AG04450 (cell line): ENCODE measurements at regions not wholly inside any gene's neighbourhood (a gene's known extent, or its start where the extent isn't known, plus 50 kb on each side); places are given as distances from the start of the nearest gene placed in this dataset.

Experiments
- CTCF ChIA-PET: fragments of 300-600, 350-600 bp; formaldehyde crosslinking; extraction: SDS; loops from one replicate; lab custom pipeline; 2022; ENCODE audit warnings: antibody characterized with exemption, inconsistent platforms; lab: Charles Lee
- POLR2A ChIA-PET: fragments of 350-600 bp; formaldehyde crosslinking; extraction: SDS; loops from one replicate; lab custom pipeline; 2021; ENCODE audit warnings: antibody characterized with exemption, inconsistent platforms; lab: Yijun Ruan, JAX
- DNase-seq: peaks from one replicate; pipeline ENCODE4 v3.0.0-alpha.2; 2011; ENCODE audit warnings: low read depth, low spot score
- H3K27ac ChIP-seq: one replicate; pipeline ENCODE4 v1.5.1; 2012; ENCODE audit warnings: low read depth, low read length, control low read depth
- H3K27me3 ChIP-seq: one replicate; pipeline ENCODE4 v1.6.0; 2012; ENCODE audit warnings: low read length; ENCODE audit not compliant: control insufficient read depth, insufficient read depth
- H3K4me3 ChIP-seq: 2 replicates; pipeline ENCODE4 v1.5.1; 2011; ENCODE audit warnings: mild to moderate bottlenecking, low read depth, low read length, control low read depth
- H3K9me3 ChIP-seq: 2 replicates; pipeline ENCODE4 v1.5.1; 2012; ENCODE audit warnings: low read length; ENCODE audit not compliant: control insufficient read depth, insufficient read depth
- TF ChIP-seq, protein P1 (sequence below): IDR thresholded peaks from 2 replicates; pipeline ENCODE4 v1.5.1; 2011; ENCODE audit warnings: low read depth, low read length, control low read depth, inconsistent platforms

DNA sequence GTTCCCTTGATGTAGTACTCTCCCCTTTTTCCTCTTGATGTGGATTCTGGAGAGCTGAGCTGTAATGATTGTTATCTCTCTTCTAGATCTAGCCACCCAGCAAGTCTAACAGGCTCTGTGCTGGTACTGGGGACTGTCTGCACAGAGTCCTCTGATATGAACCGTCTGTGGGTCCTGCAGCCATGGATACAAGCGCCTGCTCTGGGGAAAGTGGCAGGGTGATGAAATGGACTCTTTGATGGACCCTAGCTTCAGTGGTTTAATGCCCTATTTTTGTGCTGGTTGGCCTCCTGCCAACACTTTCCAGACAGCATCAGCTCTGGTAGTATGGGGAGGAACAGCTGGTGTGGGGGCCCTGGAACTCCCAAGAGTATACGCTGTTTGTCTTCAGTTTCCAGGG lies 216.3 kb downstream of the ADGRG6 start:
- no peak overlapping the region for H3K4me3 ChIP-seq
- TF ChIP-seq, protein P1, sequence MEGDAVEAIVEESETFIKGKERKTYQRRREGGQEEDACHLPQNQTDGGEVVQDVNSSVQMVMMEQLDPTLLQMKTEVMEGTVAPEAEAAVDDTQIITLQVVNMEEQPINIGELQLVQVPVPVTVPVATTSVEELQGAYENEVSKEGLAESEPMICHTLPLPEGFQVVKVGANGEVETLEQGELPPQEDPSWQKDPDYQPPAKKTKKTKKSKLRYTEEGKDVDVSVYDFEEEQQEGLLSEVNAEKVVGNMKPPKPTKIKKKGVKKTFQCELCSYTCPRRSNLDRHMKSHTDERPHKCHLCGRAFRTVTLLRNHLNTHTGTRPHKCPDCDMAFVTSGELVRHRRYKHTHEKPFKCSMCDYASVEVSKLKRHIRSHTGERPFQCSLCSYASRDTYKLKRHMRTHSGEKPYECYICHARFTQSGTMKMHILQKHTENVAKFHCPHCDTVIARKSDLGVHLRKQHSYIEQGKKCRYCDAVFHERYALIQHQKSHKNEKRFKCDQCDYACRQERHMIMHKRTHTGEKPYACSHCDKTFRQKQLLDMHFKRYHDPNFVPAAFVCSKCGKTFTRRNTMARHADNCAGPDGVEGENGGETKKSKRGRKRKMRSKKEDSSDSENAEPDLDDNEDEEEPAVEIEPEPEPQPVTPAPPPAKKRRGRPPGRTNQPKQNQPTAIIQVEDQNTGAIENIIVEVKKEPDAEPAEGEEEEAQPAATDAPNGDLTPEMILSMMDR, result no peak
- H3K27me3 ChIP-seq, result peaks cover 2% of the 10 kb centered on the region
- POLR2A ChIA-PET, result no interaction called here
- H3K27ac ChIP-seq, result no peak overlapping the region
- H3K9me3 ChIP-seq, result no peaks in the 10 kb centered on the region
- no peak for DNase-seq
- CTCF ChIA-PET, result no interaction called here

DNA sequence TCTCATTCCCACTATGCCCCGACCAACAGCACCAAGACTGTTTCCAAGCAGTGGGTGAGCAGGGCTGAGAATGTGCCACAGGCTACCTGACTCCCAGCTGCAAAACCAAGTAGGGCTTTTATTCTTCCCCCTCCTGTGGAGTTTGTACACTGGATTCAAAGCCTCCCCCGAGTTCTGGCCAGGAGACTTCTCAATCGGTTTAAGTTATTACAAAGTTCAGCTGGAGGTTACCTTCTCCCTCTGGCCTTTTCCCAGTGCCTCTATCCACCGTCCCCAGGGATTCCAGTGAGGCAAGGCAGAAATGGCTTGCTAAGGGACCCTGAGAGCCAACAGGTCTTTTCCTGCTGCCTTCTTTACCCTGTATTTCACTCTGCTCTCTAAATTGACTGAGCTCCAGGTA lies 217.0 kb downstream of the ADGRG6 start:
- ChIA-PET POLR2A (no interaction called here), CTCF (no interaction called here)
- no peak overlapping the region for H3K27ac ChIP-seq
- no peak for DNase-seq
- TF ChIP-seq, protein P1, result no peak
- H3K4me3 ChIP-seq, result no peak overlapping the region
- H3K27me3 ChIP-seq, result peaks cover 2% of the 10 kb centered on the region
- H3K9me3 ChIP-seq, result no peaks in the 10 kb centered on the region

DNA sequence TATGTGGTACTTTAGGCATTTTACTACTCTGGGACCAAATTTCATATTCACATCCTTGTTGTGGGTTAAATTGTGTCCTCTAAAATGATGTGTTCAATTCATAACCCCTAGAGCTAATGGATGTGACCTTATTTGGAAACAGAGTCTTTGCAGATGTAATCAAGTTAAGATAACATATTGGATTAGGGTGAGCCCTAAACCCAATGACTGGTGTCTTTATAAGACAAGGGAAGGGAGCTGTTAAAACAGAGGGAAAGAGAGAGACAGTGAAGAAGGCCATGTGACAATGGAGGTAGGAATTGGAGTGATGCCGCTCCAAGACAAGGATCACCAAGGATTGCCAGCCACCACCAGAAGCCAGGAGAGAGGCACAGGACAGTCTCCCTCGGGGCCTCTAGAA lies 220.0 kb downstream of the ADGRG6 start:
- ChIA-PET POLR2A (no interaction called here), CTCF (no interaction called here)
- H3K4me3 ChIP-seq, result no peak overlapping the region
- H3K9me3 ChIP-seq, result no peaks in the 10 kb centered on the region
- DNase-seq, result no peak
- no peaks in the 10 kb centered on the region for H3K27me3 ChIP-seq
- TF ChIP-seq, protein P1, result no peak
- no peak overlapping the region for H3K27ac ChIP-seq

DNA sequence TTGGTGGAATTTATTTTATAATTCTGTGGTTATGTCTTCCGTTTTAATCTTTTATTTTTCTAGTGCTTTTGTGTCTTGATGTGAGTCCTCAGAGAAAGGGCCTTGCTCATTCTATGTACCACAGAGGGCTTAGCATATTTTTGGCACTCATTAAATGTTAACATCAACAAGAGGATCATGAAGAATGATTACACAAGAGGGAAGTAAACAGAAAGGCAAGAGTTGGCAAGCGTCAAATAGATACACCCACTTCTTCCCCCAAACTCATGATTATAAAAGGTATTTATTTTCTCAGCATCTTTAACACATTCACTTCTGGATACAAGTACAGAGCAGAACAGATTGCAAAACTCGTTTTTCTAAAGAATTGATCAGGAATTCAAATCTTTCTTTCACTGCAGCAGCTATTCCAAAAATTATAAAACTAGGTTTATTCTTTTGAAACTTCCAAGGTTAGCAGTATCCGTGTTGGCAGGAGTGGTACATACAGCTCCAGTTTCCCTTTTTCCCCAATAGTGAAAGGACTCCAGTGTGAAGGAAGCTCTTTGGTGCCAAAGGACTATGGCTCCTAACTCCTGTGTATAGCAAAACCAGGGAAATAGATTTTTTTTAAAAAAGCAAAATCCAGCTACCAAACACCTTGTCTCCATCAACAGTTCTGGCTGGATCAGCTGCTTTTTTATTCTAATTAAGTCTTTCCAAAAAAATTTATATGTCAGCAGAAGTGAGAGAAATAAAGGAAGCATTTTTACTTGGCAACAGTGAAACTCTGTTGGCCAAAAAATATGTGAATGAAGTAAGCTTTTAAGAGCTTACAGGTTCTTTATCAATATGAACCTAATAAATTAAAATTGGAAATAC lies 221.9 kb downstream of the ADGRG6 start:
- ChIA-PET POLR2A (no interaction called here), CTCF (interaction anchor here (1.1 kb wide), 1 partner anchor 50 kb away, joined by 6 read pairs; no protein-coding TSS in a partner anchor)
- Histone ChIP-seq H3K4me3 (no peak overlapping the region), H3K27me3 (no peaks in the 10 kb centered on the region), H3K9me3 (no peaks in the 10 kb centered on the region), H3K27ac (no peak overlapping the region)
- DNase-seq, result peak; percentile 24
- TF ChIP-seq, protein P1, result no peak

DNA sequence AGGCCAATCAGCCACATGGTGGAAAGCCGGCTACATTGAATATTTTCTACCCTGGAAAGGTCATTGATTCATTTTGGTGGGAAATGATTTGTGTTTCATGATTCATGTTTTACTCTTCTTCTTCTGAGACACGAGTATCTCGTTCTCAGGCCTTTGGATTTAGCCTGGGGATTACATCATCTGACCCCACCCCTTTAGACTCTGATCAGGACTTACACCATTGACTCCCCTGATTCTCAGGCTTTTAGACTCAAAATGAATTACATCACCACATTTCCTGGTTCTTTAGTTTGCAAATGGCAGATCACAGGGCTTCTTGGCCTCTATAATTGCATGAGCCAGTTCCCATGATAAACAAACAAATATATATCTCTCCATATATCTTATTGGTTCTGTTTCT lies 228.8 kb downstream of the ADGRG6 start:
- Histone ChIP-seq H3K9me3 (peaks cover 5% of the 10 kb centered on the region; the same call in 1 of the 2 replicates), H3K27ac (no peak overlapping the region), H3K4me3 (no peak overlapping the region), H3K27me3 (no peaks in the 10 kb centered on the region)
- DNase-seq, result no peak
- TF ChIP-seq, protein P1, result no peak
- POLR2A ChIA-PET, result no interaction called here
- CTCF ChIA-PET, result no interaction called here
